Liver (tissue), 7 donors: ENCODE measurements at regions not wholly inside any gene's neighbourhood (a gene's known extent, or its start where the extent isn't known, plus 50 kb on each side); places are given as distances from the start of the nearest gene placed in this dataset.

Experiments
- DNase-seq: peaks from one replicate; pipeline ENCODE4 v3.0.0-alpha.2; 2017; ENCODE audit warnings: low spot score
- H3K27ac ChIP-seq, 2 donors: one replicate each; pipeline ENCODE4 v1.7.0; 2013; ENCODE audit warnings: inconsistent platforms in 2 of 2, low read length in 2 of 2, control low read depth in 1 of 2, low read depth in 1 of 2, mild to moderate bottlenecking in 1 of 2
- H3K27me3 ChIP-seq, 4 donors: one replicate each; pipeline versions ENCODE4 v1.6.1 to v1.7.0; 2013; ENCODE audit warnings: low read length in 3 of 4, inconsistent platforms in 1 of 4, mild to moderate bottlenecking in 1 of 4, moderate library complexity in 1 of 4; ENCODE audit not compliant: control insufficient read depth in 4 of 4, insufficient read depth in 4 of 4
- H3K36me3 ChIP-seq, 4 donors: one replicate each; pipeline versions ENCODE4 v1.6.1 to v1.7.0; 2013; ENCODE audit warnings: low read length in 3 of 4, mild to moderate bottlenecking in 3 of 4, low read depth in 1 of 4, moderate library complexity in 1 of 4; ENCODE audit not compliant: control insufficient read depth in 4 of 4, insufficient read depth in 3 of 4
- H3K4me1 ChIP-seq, 4 donors: one replicate each; pipeline versions ENCODE4 v1.6.1 to v1.7.0; 2013; ENCODE audit warnings: low read length in 3 of 4, mild to moderate bottlenecking in 3 of 4, moderate library complexity in 1 of 4; ENCODE audit not compliant: control insufficient read depth in 4 of 4, insufficient read depth in 4 of 4
- H3K4me3 ChIP-seq, 3 donors: one replicate each; pipeline versions ENCODE4 v1.6.1 to v1.7.0; 2013; ENCODE audit warnings: low read length in 3 of 3, control low read depth in 1 of 3, low read depth in 1 of 3, mild to moderate bottlenecking in 1 of 3
- H3K9ac ChIP-seq, 2 donors: one replicate each; pipeline ENCODE4 v1.7.0; 2013; ENCODE audit warnings: low read length in 2 of 2, mild to moderate bottlenecking in 2 of 2, moderate library complexity in 2 of 2, control low read depth in 1 of 2, low read depth in 1 of 2
- H3K9me3 ChIP-seq, 4 donors: one replicate each; pipeline versions ENCODE4 v1.6.1 to v1.7.0; 2013; ENCODE audit warnings: low read length in 3 of 4; ENCODE audit not compliant: control insufficient read depth in 4 of 4
- FOXA1 ChIP-seq: IDR thresholded peaks from 2 replicates; pipeline ENCODE4 v1.6.1; 2016; ENCODE audit warnings: antibody characterized with exemption
- FOXA2 ChIP-seq: IDR thresholded peaks from 2 replicates; pipeline ENCODE4 v1.6.1; 2016; ENCODE audit warnings: antibody characterized with exemption
- GABPA ChIP-seq, 2 donors: IDR thresholded peaks in 1 of 2; conservative IDR thresholded peaks in 1 of 2; 2 replicates each; pipeline ENCODE4 v1.6.1; 2016; ENCODE audit warnings: antibody characterized with exemption in 2 of 2, mild to moderate bottlenecking in 1 of 2, moderate library complexity in 1 of 2
- HNF4G ChIP-seq: IDR thresholded peaks from 2 replicates; pipeline ENCODE4 v1.6.1; 2016; ENCODE audit warnings: antibody characterized with exemption
- JUND ChIP-seq, 2 donors: IDR thresholded peaks; 2 replicates each; pipeline ENCODE4 v1.6.1; 2016; ENCODE audit warnings: antibody characterized with exemption in 2 of 2
- NR2F2 ChIP-seq: IDR thresholded peaks from 2 replicates; pipeline ENCODE4 v1.6.1; 2016; ENCODE audit warnings: antibody characterized with exemption
- RXRA ChIP-seq, 2 donors: IDR thresholded peaks; 2 replicates each; pipeline ENCODE4 v1.6.1; 2017 to 2018; ENCODE audit warnings: antibody characterized with exemption in 2 of 2, mild to moderate bottlenecking in 1 of 2
- SP1 ChIP-seq: IDR thresholded peaks from 2 replicates; pipeline ENCODE4 v1.6.1; 2018; ENCODE audit warnings: antibody characterized with exemption, mild to moderate bottlenecking
- TAF1 ChIP-seq: conservative IDR thresholded peaks from 2 replicates; pipeline ENCODE4 v1.6.1; 2016; ENCODE audit warnings: antibody characterized with exemption, mild to moderate bottlenecking
- WGBS: extraction: QIAGEN DNeasy Blood & Tissue Kit; methylation state at CpG from one replicate; pipeline ENCODE4 v1.1.7; 2013; 5-methylcytosine and 5-hydroxymethylcytosine counted together
- TF ChIP-seq, protein P1 (sequence below): IDR thresholded peaks from 2 replicates; pipeline ENCODE4 v1.6.1; 2016; ENCODE audit warnings: antibody characterized with exemption
- TF ChIP-seq, protein P2 (sequence below): IDR thresholded peaks from 2 replicates; pipeline ENCODE4 v1.6.1; 2016; ENCODE audit warnings: antibody characterized with exemption
- TF ChIP-seq, protein P3 (sequence below): IDR thresholded peaks from 2 replicates; pipeline ENCODE4 v1.6.1; 2016; ENCODE audit warnings: antibody characterized with exemption
- TF ChIP-seq, protein P4 (sequence below): IDR thresholded peaks from 2 replicates; pipeline ENCODE4 v1.6.1; 2016; ENCODE audit warnings: antibody characterized with exemption, mild to moderate bottlenecking
- donor health status: healthy.
- donor health status: healthy.
- donor health status: healthy.
- donor health status: healthy.

DNA sequence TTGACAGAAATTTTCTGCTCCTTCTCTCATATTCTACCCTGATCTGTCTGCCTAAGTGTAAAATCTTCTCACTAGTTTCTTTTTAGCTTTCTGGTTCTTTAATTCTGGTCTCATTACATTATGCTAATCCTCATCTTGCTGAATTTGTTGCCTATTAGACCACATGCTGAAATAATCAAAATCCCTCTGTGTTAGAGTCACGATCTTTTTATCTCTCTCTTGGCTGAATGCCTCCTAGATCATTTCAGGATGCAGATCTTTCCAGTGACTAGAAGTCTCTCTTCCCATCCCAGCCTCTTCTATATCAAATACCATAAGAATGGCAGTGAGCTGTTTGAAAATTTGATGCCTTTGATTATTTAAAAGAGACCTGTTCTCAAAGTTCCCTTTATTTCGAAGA lies 661.9 kb downstream of the SORCS1 start:
- Histone ChIP-seq H3K4me1 (peaks cover 0 to 26% (median 19%) of the 10 kb centered on the region in 4 donors), H3K9ac (no peak overlapping the region), H3K27ac (no peak overlapping the region), H3K27me3 (no peaks in the 10 kb centered on the region), H3K36me3 (no peaks in the 10 kb centered on the region), H3K4me3 (no peak overlapping the region), H3K9me3 (no peaks in the 10 kb centered on the region)
- WGBS = 54% methylated on average over 2 of the region's 2 CpGs
- no peak for DNase-seq
- TF ChIP-seq, protein P1, sequence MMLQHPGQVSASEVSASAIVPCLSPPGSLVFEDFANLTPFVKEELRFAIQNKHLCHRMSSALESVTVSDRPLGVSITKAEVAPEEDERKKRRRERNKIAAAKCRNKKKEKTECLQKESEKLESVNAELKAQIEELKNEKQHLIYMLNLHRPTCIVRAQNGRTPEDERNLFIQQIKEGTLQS = no peak
- TF ChIP-seq SP1 (no peak), JUND (IDR thresholded peaks at IDR 0.05) (no peak), FOXA2 (no peak), RXRA (IDR thresholded peaks at IDR 0.05) (no peak), GABPA (IDR thresholded peaks at IDR 0.05 in 1 of 2, conservative IDR thresholded peaks at IDR 0.05 in 1 of 2) (no peak), FOXA1 (no peak)
- TF ChIP-seq, protein P2, sequence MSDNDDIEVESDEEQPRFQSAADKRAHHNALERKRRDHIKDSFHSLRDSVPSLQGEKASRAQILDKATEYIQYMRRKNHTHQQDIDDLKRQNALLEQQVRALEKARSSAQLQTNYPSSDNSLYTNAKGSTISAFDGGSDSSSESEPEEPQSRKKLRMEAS = no peak
- TF ChIP-seq, protein P3, sequence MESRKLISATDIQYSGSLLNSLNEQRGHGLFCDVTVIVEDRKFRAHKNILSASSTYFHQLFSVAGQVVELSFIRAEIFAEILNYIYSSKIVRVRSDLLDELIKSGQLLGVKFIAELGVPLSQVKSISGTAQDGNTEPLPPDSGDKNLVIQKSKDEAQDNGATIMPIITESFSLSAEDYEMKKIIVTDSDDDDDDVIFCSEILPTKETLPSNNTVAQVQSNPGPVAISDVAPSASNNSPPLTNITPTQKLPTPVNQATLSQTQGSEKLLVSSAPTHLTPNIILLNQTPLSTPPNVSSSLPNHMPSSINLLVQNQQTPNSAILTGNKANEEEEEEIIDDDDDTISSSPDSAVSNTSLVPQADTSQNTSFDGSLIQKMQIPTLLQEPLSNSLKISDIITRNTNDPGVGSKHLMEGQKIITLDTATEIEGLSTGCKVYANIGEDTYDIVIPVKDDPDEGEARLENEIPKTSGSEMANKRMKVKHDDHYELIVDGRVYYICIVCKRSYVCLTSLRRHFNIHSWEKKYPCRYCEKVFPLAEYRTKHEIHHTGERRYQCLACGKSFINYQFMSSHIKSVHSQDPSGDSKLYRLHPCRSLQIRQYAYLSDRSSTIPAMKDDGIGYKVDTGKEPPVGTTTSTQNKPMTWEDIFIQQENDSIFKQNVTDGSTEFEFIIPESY = no peak

DNA sequence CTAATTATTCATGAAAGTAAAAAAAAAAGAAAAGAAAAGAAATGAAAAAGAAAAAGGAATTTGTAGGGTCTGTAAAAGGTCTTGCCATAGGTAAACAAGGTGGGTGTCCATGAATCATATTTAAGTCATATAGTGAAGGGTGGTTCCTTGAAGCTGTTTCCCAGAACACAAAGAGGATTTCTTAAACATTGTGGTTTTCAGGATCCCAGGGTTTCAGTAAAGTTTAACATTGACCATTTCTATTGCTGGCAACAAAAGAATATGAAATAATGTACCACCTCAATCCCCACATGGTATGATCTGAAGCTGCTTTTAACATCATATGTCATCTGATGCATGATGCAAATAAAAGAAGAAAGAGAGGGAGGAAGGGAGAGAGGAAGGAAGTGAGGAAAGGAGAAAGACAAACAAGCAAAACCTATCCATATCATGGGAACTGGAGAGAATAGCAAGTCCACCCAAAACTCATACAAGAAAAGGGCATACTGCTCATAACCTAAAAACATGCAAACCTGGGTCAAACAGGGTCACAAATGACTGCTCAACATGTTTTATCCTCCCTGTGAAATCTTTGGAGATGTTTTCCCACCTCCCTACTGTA lies 663.5 kb downstream of the SORCS1 start:
- Histone ChIP-seq H3K9me3 (no peaks in the 10 kb centered on the region), H3K27ac (no peak overlapping the region), H3K36me3 (no peaks in the 10 kb centered on the region), H3K9ac (no peak overlapping the region), H3K4me3 (no peak overlapping the region), H3K4me1 (peaks cover 0 to 26% (median 19%) of the 10 kb centered on the region in 4 donors), H3K27me3 (no peaks in the 10 kb centered on the region)
- TF ChIP-seq TAF1 = no peak
- TF ChIP-seq FOXA1 = no peak
- TF ChIP-seq SP1 = no peak
- no peak for TF ChIP-seq NR2F2
- no peak for TF ChIP-seq HNF4G
- TF ChIP-seq, protein P2 = no peak
- TF ChIP-seq RXRA (IDR thresholded peaks at IDR 0.05) = no peak
- TF ChIP-seq GABPA (IDR thresholded peaks at IDR 0.05 in 1 of 2, conservative IDR thresholded peaks at IDR 0.05 in 1 of 2) = no peak
- TF ChIP-seq, protein P4, sequence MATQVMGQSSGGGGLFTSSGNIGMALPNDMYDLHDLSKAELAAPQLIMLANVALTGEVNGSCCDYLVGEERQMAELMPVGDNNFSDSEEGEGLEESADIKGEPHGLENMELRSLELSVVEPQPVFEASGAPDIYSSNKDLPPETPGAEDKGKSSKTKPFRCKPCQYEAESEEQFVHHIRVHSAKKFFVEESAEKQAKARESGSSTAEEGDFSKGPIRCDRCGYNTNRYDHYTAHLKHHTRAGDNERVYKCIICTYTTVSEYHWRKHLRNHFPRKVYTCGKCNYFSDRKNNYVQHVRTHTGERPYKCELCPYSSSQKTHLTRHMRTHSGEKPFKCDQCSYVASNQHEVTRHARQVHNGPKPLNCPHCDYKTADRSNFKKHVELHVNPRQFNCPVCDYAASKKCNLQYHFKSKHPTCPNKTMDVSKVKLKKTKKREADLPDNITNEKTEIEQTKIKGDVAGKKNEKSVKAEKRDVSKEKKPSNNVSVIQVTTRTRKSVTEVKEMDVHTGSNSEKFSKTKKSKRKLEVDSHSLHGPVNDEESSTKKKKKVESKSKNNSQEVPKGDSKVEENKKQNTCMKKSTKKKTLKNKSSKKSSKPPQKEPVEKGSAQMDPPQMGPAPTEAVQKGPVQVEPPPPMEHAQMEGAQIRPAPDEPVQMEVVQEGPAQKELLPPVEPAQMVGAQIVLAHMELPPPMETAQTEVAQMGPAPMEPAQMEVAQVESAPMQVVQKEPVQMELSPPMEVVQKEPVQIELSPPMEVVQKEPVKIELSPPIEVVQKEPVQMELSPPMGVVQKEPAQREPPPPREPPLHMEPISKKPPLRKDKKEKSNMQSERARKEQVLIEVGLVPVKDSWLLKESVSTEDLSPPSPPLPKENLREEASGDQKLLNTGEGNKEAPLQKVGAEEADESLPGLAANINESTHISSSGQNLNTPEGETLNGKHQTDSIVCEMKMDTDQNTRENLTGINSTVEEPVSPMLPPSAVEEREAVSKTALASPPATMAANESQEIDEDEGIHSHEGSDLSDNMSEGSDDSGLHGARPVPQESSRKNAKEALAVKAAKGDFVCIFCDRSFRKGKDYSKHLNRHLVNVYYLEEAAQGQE = no peak
- TF ChIP-seq, protein P3 = no peak
- TF ChIP-seq FOXA2 = no peak
- DNase-seq = no peak
